ENCODE measurements at regions not wholly inside any gene's neighbourhood (a gene's known extent, or its start where the extent isn't known, plus 50 kb on each side); places are given as distances from the start of the nearest gene placed in this dataset.

DNA sequence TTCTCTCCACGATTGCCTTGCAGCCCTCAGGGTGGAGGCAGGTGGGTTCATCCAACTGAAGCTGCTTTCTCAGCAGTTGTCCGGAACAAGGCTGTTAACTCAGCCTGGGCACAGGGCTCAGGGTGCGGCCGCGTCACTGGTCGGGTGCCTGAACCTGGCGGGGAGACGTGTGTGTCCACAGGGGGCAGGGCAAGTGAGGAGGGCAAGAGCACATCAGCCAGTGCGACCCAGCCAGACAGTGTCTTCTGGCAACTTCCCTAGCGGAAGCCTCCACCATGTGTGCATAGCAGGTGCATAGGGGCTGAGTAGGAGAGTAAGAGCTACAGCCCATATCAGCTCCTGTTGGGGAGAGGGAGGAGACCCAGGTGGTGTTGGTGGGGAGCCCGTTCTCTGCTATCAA is 150.4 kb upstream of the THRB start:
- Histone ChIP-seq H3K23ac (ENCODE audit: insufficient read length) (no peak overlapping the region), H3K9ac (replicated peaks in 1 of 4; ENCODE audit: extremely low read depth in 1 of 4, low read depth in 3 of 4, low read length in 3 of 4) (no peak overlapping the region), H4K5ac (ENCODE audit: insufficient read length, low read depth, low read length) (no peak overlapping the region), H4K8ac (ENCODE audit: extremely low read depth, insufficient read depth, low read length) (no peak overlapping the region), H3K79me2 (ENCODE audit: control insufficient read depth in 1 of 2, insufficient read depth in 2 of 2, low read length in 2 of 2) (no peaks in the 10 kb centered on the region), H4K20me1 (replicated peaks in 1 of 2; ENCODE audit: control insufficient read depth in 1 of 2, insufficient read depth in 2 of 2, low read length in 2 of 2) (no peaks in the 10 kb centered on the region), H3K79me1 (ENCODE audit: low read depth, low read length) (no peaks in the 10 kb centered on the region), H2AK5ac (ENCODE audit: low read depth, low read length) (no peak overlapping the region), H2BK12ac (ENCODE audit: low read depth, low read length) (0 out of 2 replicates have a peak overlapping the region, but pooled peaks have one; percentile 19), H3K18ac (ENCODE audit: extremely low read depth, low read length) (no peak overlapping the region), H3K4me2 (ENCODE audit: insufficient read depth in 1 of 2, low read depth in 2 of 2, low read length in 2 of 2) (no peak overlapping the region), H4K91ac (replicated peaks; ENCODE audit: insufficient read length, low read length) (no peak overlapping the region), H3K56ac (replicated peaks; ENCODE audit: insufficient read length, low read depth, low read length) (no peak overlapping the region), H2BK5ac (ENCODE audit: low read depth, low read length) (no peak overlapping the region), H2BK120ac (replicated peaks; ENCODE audit: low read depth, low read length) (no peak overlapping the region), H3K14ac (ENCODE audit: insufficient read length) (no peak overlapping the region), H2BK20ac (ENCODE audit: low read length) (no peak overlapping the region), H3K36me3 (ENCODE audit: control insufficient read depth in 2 of 4, insufficient read depth in 4 of 4, low read length in 3 of 4) (no peaks in the 10 kb centered on the region), H3K9me3 (ENCODE audit: insufficient read depth in 2 of 2, low read depth in 1 of 2, low read length in 1 of 2) (no peaks in the 10 kb centered on the region), H3K23me2 (ENCODE audit: low read depth, low read length) (no peaks in the 10 kb centered on the region), H3K4me3 (ENCODE audit: extremely low read depth in 1 of 4, insufficient read depth in 2 of 4, low read depth in 3 of 4, low read length in 4 of 4) (no peak overlapping the region), H3K4me1 (replicated peaks in 1 of 4; ENCODE audit: control insufficient read depth in 3 of 4, insufficient read depth in 4 of 4, low read length in 3 of 4) (peaks cover 0 to 4% (median 0%) of the 10 kb centered on the region in 4 experiments; a peak in 2 of 7 replicates), H3K4ac (replicated peaks; ENCODE audit: insufficient read length, low read depth, low read length) (no peak overlapping the region), H2AFZ (ENCODE audit: low read length) (no peak overlapping the region), H3K27me3 (replicated peaks in 1 of 4; ENCODE audit: control insufficient read depth in 3 of 4, extremely low read depth in 1 of 4, insufficient read depth in 3 of 4, low read length in 3 of 4) (no peaks in the 10 kb centered on the region), H3K27ac (ENCODE audit: low read depth, low read length) (no peak overlapping the region), H2BK15ac (ENCODE audit: low read length) (no peak overlapping the region)
- no peak for TF ChIP-seq NANOG (IDR thresholded peaks at IDR 0.05; ENCODE audit: insufficient read depth, low read depth, low read length, poor library complexity, severe bottlenecking)
- TF ChIP-seq CHD1 (IDR thresholded peaks at IDR 0.05; ENCODE audit: low read depth, low read length) = no peak
- no peak for TF ChIP-seq CBX5 (IDR thresholded peaks at IDR 0.05; ENCODE audit: low read depth, low read length)
- TF ChIP-seq PHF8 (conservative IDR thresholded peaks at IDR 0.05; ENCODE audit: low read depth, low read length) = no peak
- TF ChIP-seq SP4 (IDR thresholded peaks at IDR 0.05; ENCODE audit: low read length) = no peak
- WGBS, 2 experiments (ENCODE audit: extremely low coverage in 1 of 2, insufficient coverage in 1 of 2, insufficient read length in 1 of 2, insufficient replicate concordance in 2 of 2, low coverage in 1 of 2, low lambda C conversion rate in 2 of 2, missing lambda C conversion rate in 1 of 2) = 93% methylated on average over 10 of the region's 11 CpGs; no CpG with 5 or more reads in 1 of the 2 experiments
- DNase-seq (ENCODE audit: low read depth in 1 of 2, low spot score in 2 of 2) (no peak), FAIRE-seq (no peak)
- CTCF ChIA-PET (ENCODE audit: partially characterized antibody) = interaction anchor here (0.6 to 1.4 kb wide), 4 partner anchors 84 to 646 kb away, joined by 3 to 9 read pairs (median 3); no protein-coding TSS in a partner anchor
- POLR2A ChIA-PET (ENCODE audit: partially characterized antibody) = no interaction called here

Measured in H1 (cell line).